C4-2B (cell line): ENCODE measurements at regions not wholly inside any gene's neighbourhood (a gene's known extent, or its start where the extent isn't known, plus 50 kb on each side); places are given as distances from the start of the nearest gene placed in this dataset.

ENCODE experiments used
- H3K27ac ChIP-seq: fragments of 450-650 bp; 2 replicates; pipeline ENCODE4 v1.5.1; 2017
- ZFX ChIP-seq: fragments of 450-650 bp; IDR thresholded peaks from 2 replicates; pipeline ENCODE4 v1.6.1; 2017
- TF ChIP-seq, protein P1 (sequence below): fragments of 450-650 bp; conservative IDR thresholded peaks from 2 replicates; pipeline ENCODE4 v1.5.1; 2017; ENCODE audit warnings: mild to moderate bottlenecking

DNA sequence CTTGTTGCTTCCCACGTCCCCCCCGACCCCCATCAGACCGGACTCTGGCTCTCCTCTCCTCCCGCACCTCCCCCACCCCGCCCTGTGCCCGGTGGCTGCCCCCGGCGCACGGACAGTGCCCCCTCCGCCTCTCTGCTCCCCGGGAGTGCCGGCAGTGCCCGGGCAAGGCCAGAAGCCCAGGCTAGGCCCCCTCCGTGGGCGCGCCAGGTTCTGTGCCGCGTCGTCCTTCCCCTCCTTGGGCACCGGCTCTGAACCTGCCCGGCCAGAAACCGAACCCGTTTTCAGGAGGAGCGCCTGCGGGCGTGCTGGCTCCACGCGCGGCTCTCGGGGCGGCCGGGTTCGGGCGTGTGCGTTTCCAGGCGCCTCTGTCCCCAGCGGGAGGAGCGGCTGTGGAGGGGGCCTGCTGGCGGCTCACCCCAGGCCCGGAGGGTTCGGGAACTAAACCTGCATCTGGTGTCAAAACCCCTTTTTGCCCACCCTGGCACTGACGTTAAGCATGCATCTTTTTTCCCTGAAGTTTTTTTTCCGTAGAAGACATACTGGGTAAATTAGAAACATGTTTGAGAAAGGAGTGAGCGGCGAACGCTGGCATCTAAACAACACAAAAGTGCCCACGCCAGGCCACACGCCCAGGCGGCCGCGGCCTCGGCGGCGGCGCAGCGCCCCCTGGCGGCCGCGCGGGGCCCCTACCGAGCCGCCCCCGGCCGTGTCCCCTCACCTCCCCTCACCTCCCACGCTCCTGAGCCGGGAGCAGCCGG is 123.9 kb upstream of the SLC1A4 start:
- peak; percentile 39; the same call in 1 of the 2 replicates for TF ChIP-seq ZFX
- TF ChIP-seq, protein P1, sequence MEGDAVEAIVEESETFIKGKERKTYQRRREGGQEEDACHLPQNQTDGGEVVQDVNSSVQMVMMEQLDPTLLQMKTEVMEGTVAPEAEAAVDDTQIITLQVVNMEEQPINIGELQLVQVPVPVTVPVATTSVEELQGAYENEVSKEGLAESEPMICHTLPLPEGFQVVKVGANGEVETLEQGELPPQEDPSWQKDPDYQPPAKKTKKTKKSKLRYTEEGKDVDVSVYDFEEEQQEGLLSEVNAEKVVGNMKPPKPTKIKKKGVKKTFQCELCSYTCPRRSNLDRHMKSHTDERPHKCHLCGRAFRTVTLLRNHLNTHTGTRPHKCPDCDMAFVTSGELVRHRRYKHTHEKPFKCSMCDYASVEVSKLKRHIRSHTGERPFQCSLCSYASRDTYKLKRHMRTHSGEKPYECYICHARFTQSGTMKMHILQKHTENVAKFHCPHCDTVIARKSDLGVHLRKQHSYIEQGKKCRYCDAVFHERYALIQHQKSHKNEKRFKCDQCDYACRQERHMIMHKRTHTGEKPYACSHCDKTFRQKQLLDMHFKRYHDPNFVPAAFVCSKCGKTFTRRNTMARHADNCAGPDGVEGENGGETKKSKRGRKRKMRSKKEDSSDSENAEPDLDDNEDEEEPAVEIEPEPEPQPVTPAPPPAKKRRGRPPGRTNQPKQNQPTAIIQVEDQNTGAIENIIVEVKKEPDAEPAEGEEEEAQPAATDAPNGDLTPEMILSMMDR, result peak; percentile 91
- peak overlapping the region; percentile 77 for H3K27ac ChIP-seq

DNA sequence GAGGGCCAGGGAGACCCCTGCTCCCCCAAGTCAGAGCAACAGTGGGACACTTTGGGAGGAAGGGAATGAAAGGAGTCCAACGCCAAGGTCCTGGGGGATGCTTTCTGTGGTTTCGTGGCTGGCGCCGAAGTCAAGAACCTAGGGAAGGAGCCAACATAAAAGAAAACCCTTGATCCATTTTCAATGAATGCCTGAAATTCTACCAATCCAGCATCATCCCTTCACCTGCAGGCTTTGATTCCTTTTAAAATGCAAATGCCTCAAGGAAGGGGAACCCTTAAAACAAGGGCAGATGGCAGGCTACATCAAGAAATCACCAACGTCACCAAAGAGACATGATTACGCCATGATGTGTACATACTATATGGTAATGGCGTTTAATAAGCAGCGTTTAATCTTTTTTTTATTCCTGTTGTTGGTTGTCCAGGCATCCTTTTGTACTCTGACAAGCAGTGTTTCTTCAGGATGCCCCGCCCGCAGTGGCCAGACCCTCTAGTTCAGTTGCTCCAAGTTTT is 123.3 kb upstream of the SLC1A4 start:
- TF ChIP-seq, protein P1, result peak; percentile 62
- no peak for TF ChIP-seq ZFX
- H3K27ac ChIP-seq, result peak overlapping the region; percentile 77

DNA sequence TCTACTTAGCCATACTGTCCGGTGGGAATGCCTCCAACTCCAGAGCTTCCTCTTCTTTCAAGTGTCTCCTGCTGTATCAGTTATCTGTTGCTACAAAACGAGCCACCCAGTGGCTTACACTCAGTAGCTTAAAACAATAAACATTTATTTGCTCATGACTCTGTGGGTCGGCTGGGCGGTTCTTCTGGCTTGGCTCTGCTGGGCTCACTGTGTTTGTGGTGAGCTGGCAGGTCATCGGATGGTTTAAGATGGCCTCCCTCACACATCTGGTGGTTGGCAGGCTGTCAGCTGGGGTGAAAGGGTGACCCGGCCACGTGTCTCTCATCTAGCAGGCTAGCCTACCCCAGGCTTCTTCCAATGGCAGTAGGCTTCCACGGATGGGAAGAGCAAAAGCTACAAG is 122.4 kb upstream of the SLC1A4 start:
- no peak overlapping the region for H3K27ac ChIP-seq
- TF ChIP-seq ZFX, result no peak
- TF ChIP-seq, protein P1, result no peak

DNA sequence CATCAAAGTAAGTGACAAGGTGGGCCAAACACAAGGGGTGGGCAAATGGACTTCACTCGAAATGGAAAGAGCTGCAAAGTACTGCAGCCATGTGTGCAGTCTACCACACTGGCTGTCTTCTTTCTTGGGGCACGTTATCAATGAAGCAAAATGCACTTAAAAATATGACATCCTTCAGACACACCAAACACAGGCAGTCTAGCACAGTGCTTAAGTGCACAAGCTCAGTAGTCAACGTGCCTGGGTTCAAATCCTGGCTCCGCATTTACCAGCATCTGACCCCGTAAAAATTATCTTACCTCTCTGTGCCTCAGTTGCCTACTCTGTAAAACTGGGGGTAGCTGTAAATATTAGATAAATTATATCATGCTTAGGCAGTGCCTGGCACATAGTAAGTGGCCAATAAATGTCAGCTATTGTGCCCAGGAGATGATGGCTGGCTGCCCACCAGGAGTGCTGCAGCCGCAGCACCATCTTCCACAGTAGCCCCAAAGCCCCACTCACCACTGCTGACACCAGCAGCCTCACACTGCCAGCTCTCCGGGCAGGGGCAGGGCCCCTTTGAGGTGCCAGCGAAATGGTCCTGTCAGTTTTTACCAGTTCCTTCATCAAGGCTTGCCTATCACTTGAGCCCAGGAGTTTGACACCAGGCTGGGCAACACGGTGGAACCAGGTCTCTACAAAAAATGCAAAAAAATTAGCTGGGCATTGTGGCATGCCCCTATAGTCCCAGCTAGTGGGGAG is 121.8 kb upstream of the SLC1A4 start:
- H3K27ac ChIP-seq, result no peak overlapping the region
- no peak for TF ChIP-seq ZFX
- TF ChIP-seq, protein P1, result no peak

DNA sequence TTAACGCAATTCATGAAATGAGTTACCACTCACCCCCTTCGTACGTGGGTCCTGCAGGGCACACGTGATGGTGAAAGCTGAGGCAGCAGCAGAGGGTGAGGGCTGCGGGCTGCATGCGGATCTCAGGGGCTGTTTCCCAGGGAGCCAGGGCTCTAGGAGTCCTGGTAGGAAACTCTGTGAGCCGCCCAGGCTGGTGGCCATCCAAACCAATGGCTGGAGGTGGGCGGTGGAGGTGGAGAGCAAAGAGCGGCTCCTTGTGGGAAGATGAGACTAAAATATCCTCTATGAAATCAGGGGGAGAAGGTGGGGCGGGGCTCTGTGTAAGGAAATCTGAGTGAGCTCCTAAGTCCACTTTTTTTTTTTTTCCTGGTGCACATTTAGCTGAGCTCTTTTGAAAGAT is 120.1 kb upstream of the SLC1A4 start:
- TF ChIP-seq ZFX, result no peak
- TF ChIP-seq, protein P1, result no peak
- H3K27ac ChIP-seq, result no peak overlapping the region

DNA sequence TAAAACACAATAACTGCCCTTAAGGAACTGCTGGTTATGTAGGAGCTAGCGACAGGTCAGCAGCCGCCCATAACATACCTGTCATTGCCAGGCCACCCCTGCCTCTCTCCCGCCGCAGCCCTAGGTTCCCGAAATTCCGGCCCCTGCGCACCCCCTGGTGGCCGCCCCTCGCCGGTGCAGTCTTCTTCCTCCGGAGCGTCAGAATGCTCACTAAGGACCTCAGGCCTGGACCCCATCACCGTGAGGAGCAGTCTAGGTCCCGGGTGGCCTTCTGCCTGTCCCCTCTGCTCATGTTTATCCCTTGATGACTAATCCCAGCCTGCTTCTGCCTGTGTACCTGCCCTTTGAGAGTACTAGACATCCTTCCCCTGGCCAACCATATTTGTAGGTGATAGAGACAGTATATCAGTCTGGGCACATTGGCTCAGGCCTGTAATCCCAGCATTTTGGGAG is 115.7 kb upstream of the SLC1A4 start:
- no peak overlapping the region for H3K27ac ChIP-seq
- TF ChIP-seq, protein P1, result peak; percentile 86
- TF ChIP-seq ZFX, result no peak

DNA sequence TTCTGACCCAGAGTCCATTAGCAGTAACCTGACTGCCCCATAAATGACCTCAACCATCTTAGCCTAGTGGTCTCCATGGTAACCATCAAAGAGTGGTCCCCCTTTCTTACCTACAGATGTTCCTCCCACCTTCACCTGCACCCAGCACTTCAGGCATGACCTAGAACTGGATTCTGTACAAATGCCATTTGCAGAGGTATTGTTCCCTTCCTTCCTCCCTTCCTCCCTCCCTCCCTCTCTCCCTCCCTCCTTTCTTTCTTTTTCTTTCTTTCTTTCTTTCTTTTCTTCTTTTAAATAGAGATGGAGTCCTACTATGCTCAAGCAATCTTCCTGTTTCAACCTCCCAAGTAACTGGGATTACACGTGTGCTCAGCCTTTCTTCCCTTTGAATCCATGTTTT is 114.6 kb upstream of the SLC1A4 start:
- H3K27ac ChIP-seq, result no peak overlapping the region
- TF ChIP-seq, protein P1, result no peak
- TF ChIP-seq ZFX, result no peak
